ENCODE measurements at regions not wholly inside any gene's neighbourhood (a gene's known extent, or its start where the extent isn't known, plus 50 kb on each side); places are given as distances from the start of the nearest gene placed in this dataset.
"Not testable (repeated sequence)": the region's sequence is repeated elsewhere in the genome, so short reads cannot be mapped to it uniquely, and the experiment has no call there.

DNA sequence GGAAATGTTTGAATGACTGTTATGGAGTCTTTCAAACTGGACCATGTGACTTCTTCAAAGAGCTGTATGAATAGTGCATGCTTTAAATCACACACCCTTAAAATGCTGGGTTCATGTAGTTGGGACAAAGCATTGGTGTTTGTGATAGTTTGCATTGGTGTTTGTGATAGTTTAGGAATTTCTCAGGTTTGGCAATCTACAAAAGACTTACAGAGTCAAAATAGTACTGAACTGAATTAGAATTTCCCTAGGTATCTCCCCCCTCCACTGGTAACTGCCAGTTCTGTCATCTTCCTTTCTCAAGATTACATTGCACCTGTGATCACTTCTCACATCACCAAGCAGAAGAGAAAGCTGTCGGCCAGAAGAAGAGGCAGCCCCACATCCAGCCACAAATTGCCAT lies 261.1 kb downstream of the GATA3 start:
- H3K36me3 ChIP-seq (ENCODE audit: insufficient read depth, insufficient read length, low read length): no peaks in the 10 kb centered on the region
- H3K9me3 ChIP-seq (ENCODE audit: insufficient read depth, low read length): no peaks in the 10 kb centered on the region
- TF ChIP-seq SUZ12 (IDR thresholded peaks at IDR 0.05; ENCODE audit: extremely low read depth, insufficient read depth, insufficient read length): no peak
- H3K27me3 ChIP-seq (ENCODE audit: insufficient read depth, insufficient read length): no peaks in the 10 kb centered on the region
- H3K9ac ChIP-seq (ENCODE audit: insufficient read length, low read depth): no peak overlapping the region
- no peaks in the 10 kb centered on the region for H3K4me1 ChIP-seq (ENCODE audit: insufficient read depth, insufficient read length)
- no peak for DNase-seq (ENCODE audit: low read depth, low spot score)
- no peak overlapping the region for H3K4me3 ChIP-seq (ENCODE audit: insufficient read length, low read depth)

DNA sequence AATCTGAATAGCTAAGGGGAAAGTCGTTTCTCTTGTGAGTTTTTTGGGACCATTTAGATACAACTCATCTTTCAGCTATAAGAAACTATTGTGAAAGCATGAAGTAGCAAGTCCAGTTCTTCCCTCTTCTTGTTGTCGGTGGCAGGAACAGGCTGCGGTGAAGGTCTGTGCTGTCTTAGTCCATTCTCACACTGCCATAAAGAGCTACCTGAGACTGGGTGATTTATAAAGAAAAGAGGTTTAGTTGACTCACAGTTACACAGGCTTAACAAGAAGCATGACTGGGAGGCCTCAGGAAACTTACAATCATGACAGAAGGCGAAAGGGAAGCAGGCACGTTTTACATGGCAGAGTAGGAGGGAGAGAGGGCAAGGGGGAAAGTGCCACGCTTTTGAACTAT lies 261.8 kb downstream of the GATA3 start:
- no peak for DNase-seq (ENCODE audit: low read depth, low spot score)
- Histone ChIP-seq H3K9me3 (ENCODE audit: insufficient read depth, low read length) (no peaks in the 10 kb centered on the region), H3K4me3 (ENCODE audit: insufficient read length, low read depth) (no peak overlapping the region), H3K4me1 (ENCODE audit: insufficient read depth, insufficient read length) (no peaks in the 10 kb centered on the region), H3K36me3 (ENCODE audit: insufficient read depth, insufficient read length, low read length) (no peaks in the 10 kb centered on the region), H3K9ac (ENCODE audit: insufficient read length, low read depth) (no peak overlapping the region), H3K27me3 (ENCODE audit: insufficient read depth, insufficient read length) (no peaks in the 10 kb centered on the region)
- no peak for TF ChIP-seq ZNF274 (IDR thresholded peaks at IDR 0.05; ENCODE audit: low read depth, low read length)
- no peak for TF ChIP-seq SUZ12 (IDR thresholded peaks at IDR 0.05; ENCODE audit: extremely low read depth, insufficient read depth, insufficient read length)
- TF ChIP-seq YY1 (IDR thresholded peaks at IDR 0.05; ENCODE audit: insufficient read depth, insufficient read length): no peak

DNA sequence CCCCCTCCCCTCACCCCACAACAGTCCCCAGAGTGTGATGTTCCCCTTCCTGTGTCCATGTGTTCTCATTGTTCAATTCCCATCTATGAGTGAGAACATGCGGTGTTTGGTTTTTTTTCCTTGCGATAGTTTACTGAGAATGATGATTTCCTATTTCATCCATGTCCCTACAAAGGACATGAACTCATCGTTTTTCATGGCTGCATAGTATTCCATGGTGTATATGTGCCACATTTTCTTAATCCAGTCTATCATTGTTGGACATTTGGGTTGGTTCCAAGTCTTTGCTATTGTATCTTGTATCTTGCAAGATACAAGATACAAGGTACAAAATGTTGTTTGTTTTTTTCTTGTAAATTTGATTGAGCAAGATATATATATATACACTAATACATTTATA lies 263.9 kb downstream of the GATA3 start:
- H3K36me3 ChIP-seq (ENCODE audit: insufficient read depth, insufficient read length, low read length); H3K9ac ChIP-seq (ENCODE audit: insufficient read length, low read depth); H3K4me1 ChIP-seq (ENCODE audit: insufficient read depth, insufficient read length); H3K9me3 ChIP-seq (ENCODE audit: insufficient read depth, low read length); DNase-seq (ENCODE audit: low read depth, low spot score); H3K27me3 ChIP-seq (ENCODE audit: insufficient read depth, insufficient read length); H3K4me3 ChIP-seq (ENCODE audit: insufficient read length, low read depth): not testable (repeated sequence)

DNA sequence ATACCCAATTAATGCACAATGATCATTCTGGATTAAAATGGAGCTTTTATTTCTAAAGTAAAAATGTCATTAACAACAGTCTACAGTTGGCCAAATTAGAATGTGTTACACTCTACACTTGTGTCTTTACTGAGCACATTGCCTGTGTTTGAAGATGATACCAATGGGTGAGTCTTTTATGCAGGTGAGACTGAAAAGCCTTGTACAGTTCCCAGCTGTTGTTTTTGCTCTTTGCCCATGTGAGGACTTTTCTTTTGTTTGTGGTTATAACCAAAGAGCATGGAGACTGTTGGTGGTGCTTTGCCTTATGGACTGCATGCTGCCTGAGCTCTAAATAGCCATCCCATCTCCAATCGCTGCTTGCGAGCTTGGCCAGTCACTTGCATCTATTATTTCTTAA lies 264.5 kb downstream of the GATA3 start:
- Histone ChIP-seq H3K9me3 (ENCODE audit: insufficient read depth, low read length) (no peaks in the 10 kb centered on the region), H3K27me3 (ENCODE audit: insufficient read depth, insufficient read length) (no peaks in the 10 kb centered on the region), H3K4me3 (ENCODE audit: insufficient read length, low read depth) (no peak overlapping the region), H3K36me3 (ENCODE audit: insufficient read depth, insufficient read length, low read length) (no peaks in the 10 kb centered on the region), H3K4me1 (ENCODE audit: insufficient read depth, insufficient read length) (no peaks in the 10 kb centered on the region), H3K9ac (ENCODE audit: insufficient read length, low read depth) (no peak overlapping the region)
- TF ChIP-seq ZNF274 (IDR thresholded peaks at IDR 0.05; ENCODE audit: low read depth, low read length) (no peak), SUZ12 (IDR thresholded peaks at IDR 0.05; ENCODE audit: extremely low read depth, insufficient read depth, insufficient read length) (no peak), YY1 (IDR thresholded peaks at IDR 0.05; ENCODE audit: insufficient read depth, insufficient read length) (no peak)
- no peak for DNase-seq (ENCODE audit: low read depth, low spot score)

DNA sequence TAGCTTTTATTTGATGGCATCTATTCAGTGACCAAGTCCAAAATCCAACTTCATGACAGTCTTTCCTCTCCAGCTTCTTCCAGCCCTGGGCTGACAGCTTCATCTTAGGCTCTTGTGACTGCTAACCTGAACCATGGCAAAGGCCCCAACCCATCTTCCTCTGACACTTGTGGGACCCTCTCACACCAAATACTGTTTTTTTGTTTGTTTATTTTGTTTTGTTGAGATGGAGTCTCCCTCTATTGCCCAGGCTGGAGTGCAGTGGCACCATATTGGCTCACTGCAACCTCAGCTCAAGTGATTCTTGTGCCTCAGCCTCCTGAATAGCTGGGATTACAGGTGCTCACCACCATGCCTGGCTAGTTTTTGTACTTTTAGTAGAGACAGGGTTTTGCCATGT lies 265.2 kb downstream of the GATA3 start:
- Histone ChIP-seq H3K4me1 (ENCODE audit: insufficient read depth, insufficient read length) (no peaks in the 10 kb centered on the region), H3K9me3 (ENCODE audit: insufficient read depth, low read length) (no peaks in the 10 kb centered on the region), H3K36me3 (ENCODE audit: insufficient read depth, insufficient read length, low read length) (no peaks in the 10 kb centered on the region), H3K9ac (ENCODE audit: insufficient read length, low read depth) (no peak overlapping the region), H3K27me3 (ENCODE audit: insufficient read depth, insufficient read length) (no peaks in the 10 kb centered on the region), H3K4me3 (ENCODE audit: insufficient read length, low read depth) (no peak overlapping the region)
- no peak for DNase-seq (ENCODE audit: low read depth, low spot score)
- TF ChIP-seq ZNF274 (IDR thresholded peaks at IDR 0.05; ENCODE audit: low read depth, low read length): no peak
- TF ChIP-seq SUZ12 (IDR thresholded peaks at IDR 0.05; ENCODE audit: extremely low read depth, insufficient read depth, insufficient read length): no peak
- no peak for TF ChIP-seq YY1 (IDR thresholded peaks at IDR 0.05; ENCODE audit: insufficient read depth, insufficient read length)

DNA sequence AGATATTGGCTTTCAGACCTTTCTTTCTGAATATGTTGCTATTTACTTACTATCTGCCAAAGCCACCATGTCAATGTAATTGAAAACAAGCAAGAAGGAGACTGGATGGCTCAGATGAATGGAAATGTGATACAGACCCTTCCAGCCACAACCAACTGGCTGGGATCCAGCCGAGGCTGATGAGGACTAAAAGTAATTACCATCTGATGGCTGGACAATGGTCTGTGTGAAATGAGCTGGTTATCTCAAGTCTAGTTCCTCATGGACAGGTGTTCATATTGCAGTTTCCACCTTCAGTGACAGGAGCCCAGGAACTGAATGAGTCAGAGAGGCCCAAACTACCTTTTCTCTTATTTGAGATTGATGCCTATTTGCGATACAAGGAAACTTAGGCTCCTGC lies 267.5 kb downstream of the GATA3 start:
- Histone ChIP-seq H3K4me3 (ENCODE audit: insufficient read length, low read depth) (no peak overlapping the region), H3K9me3 (ENCODE audit: insufficient read depth, low read length) (no peaks in the 10 kb centered on the region), H3K9ac (ENCODE audit: insufficient read length, low read depth) (no peak overlapping the region), H3K36me3 (ENCODE audit: insufficient read depth, insufficient read length, low read length) (no peaks in the 10 kb centered on the region), H3K4me1 (ENCODE audit: insufficient read depth, insufficient read length) (no peaks in the 10 kb centered on the region), H3K27me3 (ENCODE audit: insufficient read depth, insufficient read length) (no peaks in the 10 kb centered on the region)
- no peak for DNase-seq (ENCODE audit: low read depth, low spot score)
- TF ChIP-seq YY1 (IDR thresholded peaks at IDR 0.05; ENCODE audit: insufficient read depth, insufficient read length): no peak
- no peak for TF ChIP-seq SUZ12 (IDR thresholded peaks at IDR 0.05; ENCODE audit: extremely low read depth, insufficient read depth, insufficient read length)
- TF ChIP-seq ZNF274 (IDR thresholded peaks at IDR 0.05; ENCODE audit: low read depth, low read length): no peak

DNA sequence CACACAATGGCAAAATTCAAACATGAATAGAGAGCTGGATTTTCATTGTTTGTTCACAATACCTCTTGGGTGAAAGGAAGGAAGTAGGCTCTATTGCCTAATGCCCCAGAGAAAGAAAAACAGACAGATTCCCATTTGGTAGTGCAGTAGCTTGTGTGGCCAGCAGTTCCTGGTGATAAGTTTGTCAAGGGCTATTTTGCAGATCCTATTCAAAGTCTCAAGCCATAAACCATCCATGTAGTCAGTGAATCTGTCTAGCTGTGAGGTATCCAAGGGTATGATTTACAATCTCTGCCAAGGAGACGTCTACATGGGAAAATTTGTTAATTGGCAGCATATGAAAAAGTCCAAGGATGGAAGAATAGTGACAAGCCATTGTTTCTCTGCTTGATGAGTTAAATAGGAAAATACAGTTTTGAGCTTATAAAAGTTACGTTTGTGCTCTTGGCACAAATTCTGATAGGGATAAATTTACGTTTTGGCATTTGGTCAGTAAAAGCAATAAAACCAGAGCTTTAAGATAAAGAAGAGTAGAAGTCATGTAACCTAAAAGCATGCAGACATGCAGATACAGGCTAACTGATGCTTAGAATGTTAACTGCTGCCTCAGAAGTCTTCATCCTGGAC lies 269.1 kb downstream of the GATA3 start:
- Histone ChIP-seq H3K9ac (ENCODE audit: insufficient read length, low read depth) (no peak overlapping the region), H3K4me3 (ENCODE audit: insufficient read length, low read depth) (no peak overlapping the region), H3K27me3 (ENCODE audit: insufficient read depth, insufficient read length) (no peaks in the 10 kb centered on the region), H3K36me3 (ENCODE audit: insufficient read depth, insufficient read length, low read length) (no peaks in the 10 kb centered on the region), H3K4me1 (ENCODE audit: insufficient read depth, insufficient read length) (no peaks in the 10 kb centered on the region), H3K9me3 (ENCODE audit: insufficient read depth, low read length) (no peaks in the 10 kb centered on the region)
- TF ChIP-seq YY1 (IDR thresholded peaks at IDR 0.05; ENCODE audit: insufficient read depth, insufficient read length) (no peak), ZNF274 (IDR thresholded peaks at IDR 0.05; ENCODE audit: low read depth, low read length) (no peak), SUZ12 (IDR thresholded peaks at IDR 0.05; ENCODE audit: extremely low read depth, insufficient read depth, insufficient read length) (no peak)
- no peak for DNase-seq (ENCODE audit: low read depth, low spot score)
